ENCODE measurements at regions not wholly inside any gene's neighbourhood (a gene's known extent, or its start where the extent isn't known, plus 50 kb on each side); places are given as distances from the start of the nearest gene placed in this dataset.
A peak's percentile ranks its signal among the peaks of the same experiment; 100 is the strongest.

DNA sequence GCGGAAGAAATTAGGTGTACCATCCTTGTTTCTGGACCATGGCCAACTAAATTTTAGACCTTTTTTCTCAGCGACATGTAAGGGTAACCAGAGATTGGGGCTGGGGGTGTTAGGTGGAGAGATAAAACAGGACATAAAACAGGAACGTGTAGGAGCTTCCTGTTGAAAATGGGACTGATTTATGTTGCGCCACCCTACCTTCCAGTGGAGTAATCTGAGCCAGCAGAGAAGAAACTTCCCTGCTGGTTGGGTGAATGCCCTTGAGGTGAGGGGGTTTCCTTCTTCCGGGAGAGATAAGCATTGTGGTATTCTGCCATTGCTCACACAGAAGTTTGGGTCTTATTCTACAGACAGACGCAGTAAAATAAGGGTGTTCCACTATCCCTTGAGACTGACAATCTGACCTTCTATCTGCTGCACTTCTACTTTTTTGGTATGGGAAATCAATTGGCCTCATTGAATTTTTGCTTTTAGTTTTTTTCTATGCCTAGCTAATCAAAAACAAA lies 417.6 kb downstream of the PCNX1 start:
- TF ChIP-seq, protein P1, sequence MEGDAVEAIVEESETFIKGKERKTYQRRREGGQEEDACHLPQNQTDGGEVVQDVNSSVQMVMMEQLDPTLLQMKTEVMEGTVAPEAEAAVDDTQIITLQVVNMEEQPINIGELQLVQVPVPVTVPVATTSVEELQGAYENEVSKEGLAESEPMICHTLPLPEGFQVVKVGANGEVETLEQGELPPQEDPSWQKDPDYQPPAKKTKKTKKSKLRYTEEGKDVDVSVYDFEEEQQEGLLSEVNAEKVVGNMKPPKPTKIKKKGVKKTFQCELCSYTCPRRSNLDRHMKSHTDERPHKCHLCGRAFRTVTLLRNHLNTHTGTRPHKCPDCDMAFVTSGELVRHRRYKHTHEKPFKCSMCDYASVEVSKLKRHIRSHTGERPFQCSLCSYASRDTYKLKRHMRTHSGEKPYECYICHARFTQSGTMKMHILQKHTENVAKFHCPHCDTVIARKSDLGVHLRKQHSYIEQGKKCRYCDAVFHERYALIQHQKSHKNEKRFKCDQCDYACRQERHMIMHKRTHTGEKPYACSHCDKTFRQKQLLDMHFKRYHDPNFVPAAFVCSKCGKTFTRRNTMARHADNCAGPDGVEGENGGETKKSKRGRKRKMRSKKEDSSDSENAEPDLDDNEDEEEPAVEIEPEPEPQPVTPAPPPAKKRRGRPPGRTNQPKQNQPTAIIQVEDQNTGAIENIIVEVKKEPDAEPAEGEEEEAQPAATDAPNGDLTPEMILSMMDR (IDR thresholded peaks at IDR 0.05 in 8 of 11, conservative IDR thresholded peaks at IDR 0.05 in 3 of 11) = no peak
- no peak for TF ChIP-seq POLR2A (IDR thresholded peaks at IDR 0.05)
- peak in 1 of 3 donors; percentile 68 for TF ChIP-seq POLR2AphosphoS5 (IDR thresholded peaks at IDR 0.05)
- no peaks in the 10 kb centered on the region for H3K9me3 ChIP-seq
- intact Hi-C loops (cut with DNase I; ENCODE audit: low total_unique reads) = loop anchor here (10.0 kb wide), 2 partner anchors 80 to 210 kb away; no protein-coding TSS in a partner anchor
- no peaks in the 10 kb centered on the region for H3K36me3 ChIP-seq
- H3K27ac ChIP-seq = peak overlapping the region in 7 of 8 donors; percentile 47 to 99 (median 99)
- H3K27me3 ChIP-seq (replicated peaks in 1 of 7) = no peaks in the 10 kb centered on the region
- H3K4me1 ChIP-seq = peaks cover 29 to 83% (median 70%) of the 10 kb centered on the region in 6 donors
- peak overlapping the region in 2 of 8 donors; percentile 67 to 88 for H3K4me3 ChIP-seq
- no peak for DNase-seq
- 19 to 25% (median 20%) methylated on average over 6 of the region's 6 CpGs for WGBS, 5 donors

DNA sequence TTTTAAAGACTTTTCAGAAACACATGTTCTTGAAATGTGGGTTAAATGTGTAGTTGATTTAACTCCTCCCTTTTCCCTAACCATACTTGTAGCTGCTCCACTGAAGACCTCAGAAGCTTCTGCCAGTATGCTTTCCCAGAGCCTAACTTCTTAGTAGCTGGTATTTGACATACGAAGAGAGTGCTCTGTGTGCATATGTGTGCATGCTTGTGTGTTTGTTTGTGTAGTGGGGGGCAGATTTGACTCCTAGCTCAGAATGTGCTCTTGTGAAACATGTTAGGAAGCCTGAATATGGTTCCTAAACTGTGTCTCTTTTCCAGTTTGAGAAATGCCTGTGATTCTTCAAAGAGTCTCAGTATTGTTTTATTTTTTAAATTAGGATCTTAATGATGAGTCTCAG lies 420.4 kb downstream of the PCNX1 start:
- Histone ChIP-seq H3K4me1 (peaks cover 24 to 94% (median 75%) of the 10 kb centered on the region in 6 donors), H3K27ac (peak overlapping the region in 5 of 8 donors; percentile 22 to 52 (median 31)), H3K27me3 (replicated peaks in 1 of 7) (no peaks in the 10 kb centered on the region), H3K9me3 (no peaks in the 10 kb centered on the region), H3K4me3 (no peak overlapping the region), H3K36me3 (peaks cover 0 to 5% (median 0%) of the 10 kb centered on the region in 6 donors)
- TF ChIP-seq, protein P1 (IDR thresholded peaks at IDR 0.05 in 8 of 11, conservative IDR thresholded peaks at IDR 0.05 in 3 of 11) = no peak
- no peak for TF ChIP-seq POLR2A (IDR thresholded peaks at IDR 0.05)
- no peak for TF ChIP-seq POLR2AphosphoS5 (IDR thresholded peaks at IDR 0.05)
- intact Hi-C loops (cut with DNase I; ENCODE audit: low total_unique reads) = loop anchor here (10.0 kb wide), 2 partner anchors 77 to 207 kb away; no protein-coding TSS in a partner anchor
- 64 to 86% (median 80%) methylated on average over 1 of the region's 1 CpG for WGBS, 5 donors
- DNase-seq = no peak

DNA sequence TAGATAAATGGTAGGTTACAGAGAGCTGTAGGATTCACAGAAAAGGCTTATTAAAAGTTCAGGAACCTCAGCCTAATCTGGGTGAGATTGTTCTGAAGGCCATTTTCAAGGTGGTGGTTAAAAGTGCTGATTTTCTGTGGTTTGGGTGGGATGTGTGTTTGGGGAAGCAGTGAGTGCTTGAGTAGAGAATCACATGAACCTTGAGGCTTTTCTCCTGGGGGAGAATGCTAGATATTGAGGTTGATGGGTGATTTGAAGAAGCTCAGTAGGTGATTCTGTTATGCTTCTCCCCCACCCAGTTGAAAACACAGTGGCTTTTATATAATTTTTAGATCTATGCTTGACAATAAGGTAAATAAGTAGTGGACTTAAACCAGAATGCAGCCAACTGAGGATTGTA lies 420.9 kb downstream of the PCNX1 start:
- H3K36me3 ChIP-seq = peaks cover 0 to 5% (median 0%) of the 10 kb centered on the region in 6 donors
- DNase-seq = no peak
- intact Hi-C loops (cut with DNase I; ENCODE audit: low total_unique reads) = loop anchor here (10.0 kb wide), 2 partner anchors 77 to 207 kb away; no protein-coding TSS in a partner anchor
- no peaks in the 10 kb centered on the region for H3K9me3 ChIP-seq
- H3K27me3 ChIP-seq (replicated peaks in 1 of 7) = no peaks in the 10 kb centered on the region
- peak overlapping the region in 7 of 8 donors; percentile 6 to 52 (median 31) for H3K27ac ChIP-seq
- H3K4me1 ChIP-seq = peaks cover 20 to 89% (median 73%) of the 10 kb centered on the region in 6 donors
- no peak overlapping the region for H3K4me3 ChIP-seq
- TF ChIP-seq POLR2A (IDR thresholded peaks at IDR 0.05) (no peak), POLR2AphosphoS5 (IDR thresholded peaks at IDR 0.05) (no peak)
- TF ChIP-seq, protein P1 (IDR thresholded peaks at IDR 0.05 in 8 of 11, conservative IDR thresholded peaks at IDR 0.05 in 3 of 11) = no peak

DNA sequence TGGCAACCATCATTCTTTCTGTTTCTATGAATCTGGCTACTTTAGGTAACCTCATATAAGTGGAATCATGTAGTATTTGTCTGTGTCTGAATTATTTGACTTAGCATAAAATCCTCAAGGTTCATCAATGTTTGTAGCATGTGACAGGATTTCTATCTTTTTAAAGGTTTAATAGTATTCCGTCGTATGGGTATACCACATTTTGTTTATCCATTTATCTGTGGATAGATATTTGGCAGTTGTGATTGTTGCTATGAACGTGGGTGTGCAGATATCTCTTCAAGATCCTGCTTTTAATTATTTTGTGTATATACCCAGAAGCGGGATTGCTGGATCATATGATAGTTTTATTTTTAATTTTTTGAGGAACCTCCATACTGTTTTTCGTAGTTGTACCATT lies 421.7 kb downstream of the PCNX1 start:
- intact Hi-C loops (cut with DNase I; ENCODE audit: low total_unique reads) = loop anchor here (10.0 kb wide), 2 partner anchors 76 to 206 kb away; no protein-coding TSS in a partner anchor
- no peaks in the 10 kb centered on the region for H3K9me3 ChIP-seq
- peak overlapping the region in 3 of 8 donors; percentile 22 to 52 (median 47) for H3K27ac ChIP-seq
- H3K36me3 ChIP-seq = peaks cover 0 to 5% (median 0%) of the 10 kb centered on the region in 6 donors
- 91 to 97% (median 95%) methylated on average over 5 of the region's 5 CpGs for WGBS, 5 donors
- no peak for DNase-seq
- H3K4me1 ChIP-seq = peaks cover 18 to 81% (median 67%) of the 10 kb centered on the region in 6 donors
- no peak overlapping the region for H3K4me3 ChIP-seq
- TF ChIP-seq POLR2A (IDR thresholded peaks at IDR 0.05) (no peak), POLR2AphosphoS5 (IDR thresholded peaks at IDR 0.05) (no peak)
- TF ChIP-seq, protein P1 (IDR thresholded peaks at IDR 0.05 in 8 of 11, conservative IDR thresholded peaks at IDR 0.05 in 3 of 11) = no peak
- no peaks in the 10 kb centered on the region for H3K27me3 ChIP-seq (replicated peaks in 1 of 7)
